Type B pancreatic cell (in vitro differentiated cells): ENCODE measurements at regions not wholly inside any gene's neighbourhood (a gene's known extent, or its start where the extent isn't known, plus 50 kb on each side); places are given as distances from the start of the nearest gene placed in this dataset.

Experiments used
- DNase-seq: peaks from one replicate; pipeline ENCODE4 v3.0.0; 2021; ENCODE audit warnings: mixed read lengths; ENCODE audit not compliant: unreplicated experiment; ENCODE audit errors: extremely low spot score
- H3K27ac Mint-ChIP-seq: 2 replicates; pipeline ENCODE4 v1.8.0; 2021; ENCODE audit warnings: mild to moderate bottlenecking, mixed read lengths
- H3K27me3 Mint-ChIP-seq: 2 replicates; pipeline ENCODE4 v1.8.0; 2021; ENCODE audit warnings: mixed read lengths
- H3K36me3 Mint-ChIP-seq: 2 replicates; pipeline ENCODE4 v1.8.0; 2021; ENCODE audit warnings: mixed read lengths
- H3K4me1 Mint-ChIP-seq: one replicate; pipeline ENCODE4 v1.8.0; 2021; ENCODE audit warnings: mixed read lengths; ENCODE audit not compliant: unreplicated experiment
- H3K4me3 Mint-ChIP-seq: 2 replicates; pipeline ENCODE4 v1.8.0; 2021; ENCODE audit warnings: mild to moderate bottlenecking, mixed read lengths
- H3K9me3 Mint-ChIP-seq: 2 replicates; pipeline ENCODE4 v1.8.0; 2021; ENCODE audit warnings: mixed read lengths
- CTCF ChIP-seq: fragments of 200-600 bp; sonication (generic); conservative IDR thresholded peaks from 2 replicates; pipeline ENCODE4 v1.5.0; 2021; ENCODE audit warnings: antibody characterized with exemption, mild to moderate bottlenecking

- no peaks in the 10 kb centered on the region for H3K9me3 Mint-ChIP-seq
- peaks cover 10% of the 10 kb centered on the region for H3K4me1 Mint-ChIP-seq
- no peaks in the 10 kb centered on the region for H3K36me3 Mint-ChIP-seq
- no peak overlapping the region for H3K4me3 Mint-ChIP-seq
- DNase-seq: no peak
- peaks cover 64% of the 10 kb centered on the region for H3K27me3 Mint-ChIP-seq
- TF ChIP-seq CTCF: no peak
- H3K27ac Mint-ChIP-seq: no peak overlapping the region
Observed at GRCh38 chr15:60115579-60116380, 111.7 kb downstream of the FOXB1 start.

- Mint-ChIP-seq H3K27ac (no peak overlapping the region), H3K9me3 (no peaks in the 10 kb centered on the region), H3K27me3 (peaks cover 68% of the 10 kb centered on the region), H3K4me1 (peaks cover 10% of the 10 kb centered on the region), H3K4me3 (no peak overlapping the region), H3K36me3 (no peaks in the 10 kb centered on the region)
- DNase-seq: no peak
- no peak for TF ChIP-seq CTCF
Observed at GRCh38 chr15:60116456-60117089, 112.5 kb downstream of the FOXB1 start.

GRCh38 chr15:60118146-60118545, 114.0 kb downstream of the FOXB1 start:
- TF ChIP-seq CTCF: no peak
- no peak overlapping the region for H3K27ac Mint-ChIP-seq
- no peak for DNase-seq
- peaks cover 74% of the 10 kb centered on the region for H3K27me3 Mint-ChIP-seq
- no peak overlapping the region for H3K4me3 Mint-ChIP-seq
- peaks cover 10% of the 10 kb centered on the region for H3K4me1 Mint-ChIP-seq
- no peaks in the 10 kb centered on the region for H3K9me3 Mint-ChIP-seq
- no peaks in the 10 kb centered on the region for H3K36me3 Mint-ChIP-seq

- DNase-seq: no peak
- no peak overlapping the region for H3K27ac Mint-ChIP-seq
- peaks cover 10% of the 10 kb centered on the region for H3K4me1 Mint-ChIP-seq
- peaks cover 74% of the 10 kb centered on the region for H3K27me3 Mint-ChIP-seq
- no peaks in the 10 kb centered on the region for H3K9me3 Mint-ChIP-seq
- H3K36me3 Mint-ChIP-seq: no peaks in the 10 kb centered on the region
- no peak overlapping the region for H3K4me3 Mint-ChIP-seq
- no peak for TF ChIP-seq CTCF
Observed at GRCh38 chr15:60118626-60119025, 114.5 kb downstream of the FOXB1 start.

- no peak for DNase-seq
- H3K36me3 Mint-ChIP-seq: no peaks in the 10 kb centered on the region
- no peaks in the 10 kb centered on the region for H3K9me3 Mint-ChIP-seq
- H3K27ac Mint-ChIP-seq: no peak overlapping the region
- no peak overlapping the region for H3K4me3 Mint-ChIP-seq
- no peak for TF ChIP-seq CTCF
- peaks cover 76% of the 10 kb centered on the region for H3K27me3 Mint-ChIP-seq
- peaks cover 10% of the 10 kb centered on the region for H3K4me1 Mint-ChIP-seq
Observed at GRCh38 chr15:60119101-60119500, 115.0 kb downstream of the FOXB1 start.
